ENCODE measurements at regions not wholly inside any gene's neighbourhood (a gene's known extent, or its start where the extent isn't known, plus 50 kb on each side); places are given as distances from the start of the nearest gene placed in this dataset.
"Not testable (repeated sequence)": the region's sequence is repeated elsewhere in the genome, so short reads cannot be mapped to it uniquely, and the experiment has no call there.

DNA sequence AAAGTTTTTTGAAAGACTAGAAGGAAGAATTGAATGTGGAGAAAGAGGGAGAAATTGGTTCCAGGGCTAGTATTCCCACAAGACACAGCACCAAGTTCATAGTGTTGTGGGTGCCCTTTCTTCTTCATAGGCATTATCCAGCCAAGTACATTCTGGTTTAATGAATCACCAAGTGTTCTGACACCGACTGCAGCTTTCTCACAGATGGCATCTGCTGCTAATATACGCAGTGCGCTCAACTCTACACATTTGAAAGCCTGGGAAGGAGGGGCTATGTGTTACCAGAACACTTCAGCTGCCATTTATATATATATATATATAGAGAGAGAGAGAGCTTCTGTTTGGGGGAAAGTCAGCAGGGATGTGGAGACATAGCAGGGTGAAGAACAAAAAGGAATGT lies 1168.4 kb downstream of the GATA3 start:
- no peak for DNase-seq (ENCODE audit: low spot score)

DNA sequence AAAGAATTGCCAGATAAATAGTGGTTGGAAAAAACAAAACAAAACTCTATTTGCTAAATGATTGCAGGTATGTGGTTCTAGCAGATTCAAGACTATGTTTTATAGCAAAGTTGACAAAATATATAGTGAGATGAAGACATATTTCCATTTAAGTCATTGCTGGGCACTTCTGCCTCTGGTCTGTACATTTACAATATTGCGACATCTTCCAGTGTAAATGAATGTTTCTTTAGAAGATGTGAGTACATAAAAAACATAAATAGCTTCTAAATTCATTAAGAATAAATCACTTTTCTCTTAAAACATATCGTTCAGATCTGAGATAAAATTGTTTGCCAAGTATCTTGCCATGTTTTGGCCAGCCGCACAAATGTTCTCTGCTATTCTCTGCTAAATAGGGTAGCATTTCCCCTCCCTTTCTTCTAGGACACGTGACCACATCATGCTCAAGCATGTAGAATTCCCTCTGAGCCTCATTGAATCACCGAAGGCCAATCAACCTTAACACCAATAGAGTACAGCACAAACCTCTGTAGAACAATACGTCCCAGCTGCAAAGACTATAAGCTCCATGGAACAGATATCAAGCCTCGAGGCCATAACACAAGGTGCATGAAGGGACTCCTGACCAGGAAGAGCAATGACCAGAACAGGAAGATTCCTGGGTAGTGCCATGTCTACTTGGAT lies 1173.3 kb downstream of the GATA3 start:
- no peak for DNase-seq (ENCODE audit: low spot score)

GRCh38 chr10:9228771-9229170 lies 1174.3 kb downstream of the GATA3 start:
- DNase-seq (ENCODE audit: low spot score): no peak

DNA sequence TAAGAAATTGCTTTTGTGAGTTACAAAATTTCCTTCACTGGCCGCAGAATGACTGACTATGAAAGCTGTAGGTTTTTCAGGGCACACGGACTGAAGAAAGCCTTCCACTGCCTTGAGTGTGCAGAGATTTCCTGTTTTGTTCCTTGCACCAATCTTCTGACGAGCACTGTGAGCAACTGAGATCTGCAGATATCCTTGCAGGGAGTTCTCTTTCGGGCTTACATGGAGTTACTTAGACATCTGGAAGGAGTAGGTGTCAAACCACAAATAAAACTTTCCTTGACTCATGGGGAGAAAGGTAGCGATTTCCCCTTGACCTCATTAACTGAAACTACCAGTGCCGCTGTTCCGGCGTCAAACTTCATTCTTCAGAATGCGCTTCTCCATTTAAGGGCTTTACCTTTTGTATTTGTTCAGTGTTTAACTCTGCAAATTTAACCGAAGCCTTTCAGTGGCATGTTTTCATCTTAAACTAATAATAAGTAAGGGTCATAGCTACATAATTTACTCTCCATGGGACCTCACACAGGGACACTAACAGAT lies 1175.3 kb downstream of the GATA3 start:
- DNase-seq (ENCODE audit: low spot score): no peak

- no peak for DNase-seq (ENCODE audit: low spot score)
Measured at GRCh38 chr10:9230625-9231024, 1176.1 kb downstream of the GATA3 start.

DNA sequence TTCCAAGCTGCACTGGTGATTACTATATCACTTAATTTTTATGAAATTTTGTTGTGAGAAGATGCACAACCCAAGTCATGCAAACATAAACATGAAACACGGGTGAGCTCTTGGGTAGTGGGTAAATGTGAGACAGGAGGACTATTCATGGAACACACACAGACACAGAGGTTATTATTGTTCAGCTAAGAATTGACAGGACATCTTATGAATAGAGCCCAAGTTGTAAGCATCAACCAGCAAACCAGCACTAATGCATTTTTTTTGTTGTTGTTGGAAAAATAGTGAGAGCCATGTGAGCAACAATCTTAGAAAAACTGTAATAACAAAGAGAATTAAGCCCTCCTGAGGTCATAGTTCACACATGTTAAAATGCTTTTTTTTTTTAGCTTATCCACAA lies 1179.7 kb downstream of the GATA3 start:
- DNase-seq (ENCODE audit: low spot score): no peak

GRCh38 chr10:9238041-9238440 lies 1183.6 kb downstream of the GATA3 start:
- no peak for DNase-seq (ENCODE audit: low spot score)

DNA sequence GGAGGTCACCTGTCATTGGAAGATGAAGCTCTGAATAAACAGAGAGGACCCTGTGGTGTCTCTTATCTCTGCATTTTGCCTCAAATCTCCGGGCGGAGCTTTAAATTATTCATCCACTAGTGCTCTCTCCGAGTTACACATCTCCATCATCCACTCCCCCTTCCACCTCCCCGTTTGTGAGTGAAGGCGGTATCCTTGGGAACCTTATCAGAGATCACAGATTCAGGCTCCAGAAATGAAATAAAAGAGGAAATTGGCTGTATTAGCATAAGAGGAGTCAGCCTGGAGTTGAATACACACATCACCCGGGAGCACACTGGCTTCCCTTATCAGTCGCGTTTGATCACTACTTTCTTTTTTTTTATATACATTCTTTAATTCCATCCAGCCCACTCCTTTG lies 1184.8 kb downstream of the GATA3 start:
- no peak for DNase-seq (ENCODE audit: low spot score)

GRCh38 chr10:9243941-9244411 lies 1189.5 kb downstream of the GATA3 start:
- DNase-seq (ENCODE audit: low spot score): no peak

- no peak for DNase-seq (ENCODE audit: low spot score)
Measured at GRCh38 chr10:9244864-9245263, 1190.4 kb downstream of the GATA3 start.

DNA sequence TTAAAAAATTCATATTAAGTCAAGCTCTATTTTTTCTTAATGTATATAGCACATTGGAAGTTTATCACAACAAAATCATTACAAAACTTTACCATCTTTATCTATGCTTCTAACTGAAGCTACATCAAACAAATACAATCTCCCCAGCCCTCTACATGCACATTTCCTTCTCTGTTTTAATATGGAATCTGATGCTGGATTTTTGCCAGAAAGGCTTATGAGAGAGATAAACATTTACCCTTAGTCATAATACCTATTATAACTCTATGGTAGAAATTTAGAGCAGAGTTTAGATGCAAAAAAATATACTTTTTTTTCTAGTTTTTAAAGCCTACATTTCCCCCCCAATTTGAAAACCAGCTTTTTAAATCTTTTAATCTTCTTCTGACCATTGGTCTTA lies 1198.6 kb downstream of the GATA3 start:
- DNase-seq (ENCODE audit: low spot score): no peak

DNA sequence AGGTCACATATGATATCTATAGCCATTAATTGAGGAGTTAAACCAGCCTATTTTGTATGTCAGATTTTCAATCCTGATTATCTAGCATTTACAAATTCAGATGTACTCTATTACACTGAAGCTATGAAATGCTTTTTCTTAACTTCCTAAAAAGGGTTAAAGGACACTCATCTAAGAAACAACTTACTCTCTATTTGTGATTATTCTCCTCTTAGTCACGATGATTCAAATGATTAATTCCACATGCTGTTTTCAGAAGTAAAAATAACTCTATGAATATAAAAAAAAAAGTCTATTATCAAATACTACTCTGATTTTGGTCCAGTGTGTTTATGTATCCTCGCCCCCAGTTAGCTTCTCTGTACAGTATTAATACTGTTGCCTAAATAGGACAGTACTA lies 1199.9 kb downstream of the GATA3 start:
- DNase-seq (ENCODE audit: low spot score): no peak

GRCh38 chr10:9260690-9261089 lies 1206.2 kb downstream of the GATA3 start:
- DNase-seq (ENCODE audit: low spot score): no peak

GRCh38 chr10:9262770-9263169 lies 1208.3 kb downstream of the GATA3 start:
- no peak for DNase-seq (ENCODE audit: low spot score)

GRCh38 chr10:9268176-9268575 lies 1213.7 kb downstream of the GATA3 start:
- DNase-seq (ENCODE audit: low spot score): no peak

GRCh38 chr10:9273126-9273833 lies 1218.8 kb downstream of the GATA3 start:
- not testable (repeated sequence) for DNase-seq (ENCODE audit: low spot score)

GRCh38 chr10:9274206-9274755 lies 1219.8 kb downstream of the GATA3 start:
- no peak for DNase-seq (ENCODE audit: low spot score)

DNA sequence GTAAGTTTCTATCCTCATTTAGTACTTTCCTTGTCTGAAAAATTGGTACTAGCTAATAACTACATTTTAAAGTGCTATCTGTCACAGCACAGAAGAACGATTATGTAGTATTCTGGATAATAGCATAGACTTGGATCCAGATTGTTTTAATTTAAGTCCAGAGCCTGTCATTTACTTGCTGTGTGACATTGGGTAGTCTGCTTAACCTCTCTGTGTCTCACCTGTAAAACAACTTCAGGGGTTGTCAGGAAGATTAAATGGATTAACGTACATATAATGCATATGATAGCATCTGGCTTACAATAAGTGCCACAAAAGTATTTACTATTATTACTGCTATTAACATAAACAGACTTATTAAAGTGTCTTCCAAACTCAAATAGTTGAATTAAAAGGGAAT lies 1221.4 kb downstream of the GATA3 start:
- no peak for DNase-seq (ENCODE audit: low spot score)

DNA sequence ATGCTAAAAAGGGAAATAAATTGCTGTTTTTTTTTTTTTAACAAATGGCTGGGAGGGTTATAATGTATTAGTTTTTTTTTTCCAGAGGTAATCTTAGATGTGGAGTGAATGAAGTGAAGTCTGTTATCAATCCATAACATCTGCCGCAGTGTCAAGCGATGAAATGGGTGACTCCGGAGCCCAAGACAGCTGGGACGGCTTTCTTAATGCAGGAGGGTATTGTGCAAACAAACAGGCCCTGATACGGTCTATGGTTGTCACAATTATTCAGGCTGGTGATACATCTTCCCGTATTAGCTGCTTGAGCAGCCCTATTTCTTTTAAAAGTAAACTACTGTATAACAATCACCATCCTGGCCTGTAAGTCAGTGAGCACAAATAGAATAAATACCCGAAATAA lies 1231.2 kb downstream of the GATA3 start:
- DNase-seq (ENCODE audit: low spot score): no peak

DNA sequence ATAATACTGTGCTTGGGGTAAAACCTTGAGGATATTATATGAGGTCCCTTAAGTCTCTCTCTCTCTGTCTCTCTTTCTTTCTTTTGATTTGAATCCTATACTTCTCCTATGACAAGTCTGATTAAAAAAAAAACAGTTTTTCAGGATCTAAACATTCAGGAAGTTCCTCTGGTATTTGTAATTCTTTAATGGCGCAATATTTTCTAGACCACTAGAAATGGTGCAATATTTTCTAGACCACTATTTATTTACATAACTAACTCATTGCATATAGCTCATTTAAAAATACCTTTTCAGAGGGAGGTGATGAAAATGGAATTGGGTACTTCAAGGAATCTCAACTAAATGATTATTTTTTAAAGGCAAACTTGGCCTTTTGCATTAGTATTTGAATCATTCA lies 1235.3 kb downstream of the GATA3 start:
- no peak for DNase-seq (ENCODE audit: low spot score)

DNA sequence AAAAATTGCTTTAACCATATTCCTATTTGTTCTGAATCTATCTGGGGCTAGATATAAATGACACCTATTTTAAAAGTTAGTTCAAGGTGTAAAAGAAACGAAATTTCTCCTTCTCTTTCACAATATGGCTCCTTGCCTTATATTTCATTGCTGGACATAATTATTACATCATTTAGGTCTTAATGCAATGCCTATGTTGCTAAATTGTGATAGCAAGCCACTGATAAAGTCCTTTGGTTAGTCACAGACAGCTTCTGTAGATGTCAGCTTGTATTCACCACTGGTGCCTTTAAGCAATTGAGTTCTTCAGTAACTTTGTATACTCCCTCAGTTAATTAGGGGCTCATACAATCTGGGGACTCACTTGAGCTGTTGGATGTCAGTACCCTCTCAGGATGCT lies 1236.6 kb downstream of the GATA3 start:
- no peak for DNase-seq (ENCODE audit: low spot score)

DNA sequence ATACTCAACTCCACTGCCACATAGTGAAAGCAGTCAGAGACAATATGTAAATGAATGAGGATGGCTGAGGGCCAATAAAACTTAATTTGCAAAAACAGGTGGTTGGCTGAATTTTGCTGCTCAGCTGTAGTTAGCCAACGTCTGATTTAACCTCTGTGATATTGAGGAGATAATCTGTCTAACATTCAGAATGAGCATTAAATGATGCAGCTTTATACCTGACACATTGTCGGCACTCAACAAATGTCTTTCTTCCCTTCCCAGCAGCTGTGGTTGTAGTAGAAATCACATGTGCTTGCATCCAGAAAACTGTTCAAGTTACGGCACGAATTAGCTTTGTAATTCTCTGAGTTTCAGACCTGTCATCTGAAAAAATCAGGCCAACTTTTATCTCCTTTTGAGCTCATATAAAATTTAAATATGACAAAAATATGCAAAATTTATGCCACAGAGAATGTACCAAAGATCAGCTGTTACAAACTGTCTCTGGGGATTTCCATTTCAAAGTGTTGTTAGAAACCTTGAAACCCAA lies 1239.7 kb downstream of the GATA3 start:
- no peak for DNase-seq (ENCODE audit: low spot score)

- DNase-seq (ENCODE audit: low spot score): no peak
Measured at GRCh38 chr10:9294865-9295264, 1240.4 kb downstream of the GATA3 start.

All from D341Med (cell line).